ENCODE measurements at regions not wholly inside any gene's neighbourhood (a gene's known extent, or its start where the extent isn't known, plus 50 kb on each side); places are given as distances from the start of the nearest gene placed in this dataset.

GRCh38 chr13:75947448-75947847, 311.3 kb downstream of the LMO7 start:
- no peaks in the 10 kb centered on the region for H3K36me3 ChIP-seq (ENCODE audit: low read depth)
- BruUV-seq (replicated peaks) = no TSS peak
- no peak overlapping the region for H3K4me3 ChIP-seq
- H3K79me2 ChIP-seq (ENCODE audit: low read depth) = no peaks in the 10 kb centered on the region
- no peaks in the 10 kb centered on the region for H4K20me1 ChIP-seq (ENCODE audit: insufficient read depth)
- H3K4me1 ChIP-seq (replicated peaks; ENCODE audit: insufficient read depth) = no peaks in the 10 kb centered on the region
- intact Hi-C loops (cut with micrococcal nuclease; ENCODE audit: unreplicated experiment) = no loop called here
- H3F3A ChIP-seq (ENCODE audit: insufficient read depth, low read depth) = no peaks in the 10 kb centered on the region
- ChIA-PET POLR2A (ENCODE audit: unreplicated experiment) (interaction anchor here (0.5 kb wide), 1 partner anchor 465 kb away, joined by 5 read pairs; the partner anchor contains the start of gene TBC1D4), CTCF (no interaction called here)
- TF ChIP-seq EZH2 (IDR thresholded peaks at IDR 0.05; ENCODE audit: low read depth) (no peak), CTCF (conservative IDR thresholded peaks at IDR 0.05) (no peak)
- DNase-seq = no peak
- H3K9me2 ChIP-seq (ENCODE audit: insufficient read depth) = peaks cover under 1% of the 10 kb centered on the region; the same call in 1 of the 2 replicates
- no peaks in the 10 kb centered on the region for H3K27me3 ChIP-seq (ENCODE audit: insufficient read depth, low read depth)
- no peak overlapping the region for H3K4me2 ChIP-seq
- H2AFZ ChIP-seq = no peak overlapping the region; the same call in 1 of the 2 replicates
- no peaks in the 10 kb centered on the region for H3K9me3 ChIP-seq (ENCODE audit: insufficient read depth, low read depth)
- H3K27ac ChIP-seq = no peak overlapping the region

- no peaks in the 10 kb centered on the region for H3K79me2 ChIP-seq (ENCODE audit: low read depth)
- no TSS peak for BruUV-seq (replicated peaks)
- H3K27me3 ChIP-seq (ENCODE audit: insufficient read depth, low read depth) = no peaks in the 10 kb centered on the region
- H3K36me3 ChIP-seq (ENCODE audit: low read depth) = no peaks in the 10 kb centered on the region
- no peak overlapping the region for H3K27ac ChIP-seq
- H3K9me3 ChIP-seq (ENCODE audit: insufficient read depth, low read depth) = no peaks in the 10 kb centered on the region
- H3K9me2 ChIP-seq (ENCODE audit: insufficient read depth) = no peaks in the 10 kb centered on the region; the same call in 1 of the 2 replicates
- no peaks in the 10 kb centered on the region for H3K4me1 ChIP-seq (replicated peaks; ENCODE audit: insufficient read depth)
- H2AFZ ChIP-seq = no peak overlapping the region; the same call in 1 of the 2 replicates
- no peaks in the 10 kb centered on the region for H3F3A ChIP-seq (ENCODE audit: insufficient read depth, low read depth)
- CTCF ChIA-PET = no interaction called here
- intact Hi-C loops (cut with micrococcal nuclease; ENCODE audit: unreplicated experiment) = no loop called here
- POLR2A ChIA-PET (ENCODE audit: unreplicated experiment) = interaction anchor here (0.5 kb wide), 1 partner anchor 465 kb away, joined by 5 read pairs; the partner anchor contains the start of gene TBC1D4
- H3K4me3 ChIP-seq = no peak overlapping the region
- no peak overlapping the region for H3K4me2 ChIP-seq
- no peak for TF ChIP-seq CTCF (conservative IDR thresholded peaks at IDR 0.05)
- TF ChIP-seq EZH2 (IDR thresholded peaks at IDR 0.05; ENCODE audit: low read depth) = no peak
- DNase-seq = no peak
- H4K20me1 ChIP-seq (ENCODE audit: insufficient read depth) = no peaks in the 10 kb centered on the region
Observed at GRCh38 chr13:75946536-75947284, 310.6 kb downstream of the LMO7 start.

GRCh38 chr13:75945841-75946482, 309.8 kb downstream of the LMO7 start:
- H3K27ac ChIP-seq = no peak overlapping the region
- CTCF ChIA-PET = no interaction called here
- TF ChIP-seq CTCF (conservative IDR thresholded peaks at IDR 0.05) (no peak), EZH2 (IDR thresholded peaks at IDR 0.05; ENCODE audit: low read depth) (no peak)

More at GRCh38 chr13:75945841-75946482, 309.8 kb downstream of the LMO7 start:
- Histone ChIP-seq H3K9me3 (ENCODE audit: insufficient read depth, low read depth) (no peaks in the 10 kb centered on the region), H3F3A (ENCODE audit: insufficient read depth, low read depth) (no peaks in the 10 kb centered on the region), H3K4me1 (replicated peaks; ENCODE audit: insufficient read depth) (no peaks in the 10 kb centered on the region), H3K4me2 (no peak overlapping the region), H4K20me1 (ENCODE audit: insufficient read depth) (no peaks in the 10 kb centered on the region), H3K9me2 (ENCODE audit: insufficient read depth) (no peaks in the 10 kb centered on the region; the same call in 1 of the 2 replicates), H3K79me2 (ENCODE audit: low read depth) (no peaks in the 10 kb centered on the region), H2AFZ (no peak overlapping the region), H3K4me3 (no peak overlapping the region), H3K36me3 (ENCODE audit: low read depth) (no peaks in the 10 kb centered on the region), H3K27me3 (ENCODE audit: insufficient read depth, low read depth) (no peaks in the 10 kb centered on the region)
- no peak for DNase-seq
- intact Hi-C loops (cut with micrococcal nuclease; ENCODE audit: unreplicated experiment) = no loop called here
- POLR2A ChIA-PET (ENCODE audit: unreplicated experiment) = no interaction called here
- BruUV-seq (replicated peaks) = no TSS peak
